Dendritic cell treated with granulocyte-macrophage colony-stimulating factor and Interleukin-4, amounts not matched to agents 40 ng/mL and 50 ng/mL, for 4 days (primary cell): ENCODE measurements at regions not wholly inside any gene's neighbourhood (a gene's known extent, or its start where the extent isn't known, plus 50 kb on each side); places are given as distances from the start of the nearest gene placed in this dataset.
"Not testable (repeated sequence)": the region's sequence is repeated elsewhere in the genome, so short reads cannot be mapped to it uniquely, and the experiment has no call there.

ENCODE experiments used
- H3K27ac Mint-ChIP-seq: one replicate; pipeline ENCODE4 v1.8.0; 2022; ENCODE audit warnings: mild to moderate bottlenecking, mixed read lengths
- H3K27me3 Mint-ChIP-seq: one replicate; pipeline ENCODE4 v1.8.0; 2022; ENCODE audit warnings: mild to moderate bottlenecking, mixed read lengths
- H3K36me3 Mint-ChIP-seq: one replicate; pipeline ENCODE4 v1.8.0; 2022; ENCODE audit warnings: low read depth, mixed read lengths
- H3K4me1 Mint-ChIP-seq: one replicate; pipeline ENCODE4 v1.8.0; 2022; ENCODE audit warnings: low read depth, mixed read lengths
- H3K4me3 Mint-ChIP-seq: one replicate; pipeline ENCODE4 v1.8.0; 2022; ENCODE audit warnings: mild to moderate bottlenecking, moderate library complexity, mixed read lengths
- H3K9me3 Mint-ChIP-seq: one replicate; pipeline ENCODE4 v1.8.0; 2022; ENCODE audit warnings: mixed read lengths
- intact Hi-C: fragments of 100-400 bp; cut with micrococcal nuclease; formaldehyde crosslinking; loops from one replicate; pipeline ENCODE4 v1.15.0; 2022

DNA sequence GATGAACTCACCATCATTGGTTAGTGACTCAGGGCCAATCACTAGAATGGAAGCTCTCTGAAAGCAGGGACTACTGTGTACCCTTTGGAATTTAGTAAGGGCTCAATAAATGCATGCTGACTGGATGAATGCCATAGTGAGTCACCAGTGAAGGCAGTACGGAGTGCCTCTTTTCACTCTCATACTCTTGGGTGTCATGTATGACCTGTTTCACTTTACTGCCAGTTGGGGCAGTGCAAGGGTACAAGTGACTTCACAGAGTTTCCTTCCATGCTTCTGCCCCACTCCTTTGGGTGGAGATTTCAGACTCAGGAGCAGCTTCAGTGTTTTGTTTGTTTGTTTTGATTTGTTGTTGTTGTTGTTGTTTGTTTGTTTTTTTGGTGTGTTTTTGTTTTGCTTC lies 57.7 kb downstream of the SOX3 start:
- Mint-ChIP-seq H3K4me3 (no peak overlapping the region), H3K9me3 (no peaks in the 10 kb centered on the region), H3K27ac (no peak overlapping the region), H3K4me1 (no peaks in the 10 kb centered on the region), H3K36me3 (no peaks in the 10 kb centered on the region), H3K27me3 (no peaks in the 10 kb centered on the region)
- intact Hi-C loops, result no loop called here

GRCh38 chrX:140440876-140441275 lies 64.0 kb downstream of the SOX3 start:
- peaks cover 16% of the 10 kb centered on the region for H3K27me3 Mint-ChIP-seq
- intact Hi-C loops, result no loop called here
- H3K4me1 Mint-ChIP-seq, result no peaks in the 10 kb centered on the region
- no peaks in the 10 kb centered on the region for H3K9me3 Mint-ChIP-seq
- H3K27ac Mint-ChIP-seq, result no peak overlapping the region
- no peak overlapping the region for H3K4me3 Mint-ChIP-seq
- H3K36me3 Mint-ChIP-seq, result no peaks in the 10 kb centered on the region

DNA sequence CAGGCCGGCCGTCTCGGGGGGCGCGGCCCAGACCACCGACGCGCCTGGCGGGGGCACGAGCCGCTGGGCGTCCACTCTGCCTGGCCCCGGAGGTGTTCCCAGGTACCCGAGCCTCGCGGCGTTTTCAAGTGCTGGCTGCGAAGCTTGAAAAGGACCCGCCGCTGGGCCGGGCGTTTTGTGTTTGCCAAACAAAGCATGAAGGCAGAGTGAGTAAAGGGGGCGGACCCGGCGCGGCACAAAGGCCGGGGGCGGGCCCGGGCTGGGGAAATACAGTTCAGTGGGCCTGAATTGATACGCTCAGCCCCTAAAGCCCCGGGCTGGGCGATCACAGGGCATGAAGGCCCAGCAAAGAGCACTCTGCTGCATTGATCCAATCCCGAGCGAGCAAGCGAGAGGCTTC lies 65.4 kb downstream of the SOX3 start:
- H3K27ac Mint-ChIP-seq, result no peak overlapping the region
- no peak overlapping the region for H3K4me3 Mint-ChIP-seq
- peaks cover 16% of the 10 kb centered on the region for H3K27me3 Mint-ChIP-seq
- H3K9me3 Mint-ChIP-seq, result no peaks in the 10 kb centered on the region
- intact Hi-C loops, result no loop called here
- H3K36me3 Mint-ChIP-seq, result no peaks in the 10 kb centered on the region
- no peaks in the 10 kb centered on the region for H3K4me1 Mint-ChIP-seq

DNA sequence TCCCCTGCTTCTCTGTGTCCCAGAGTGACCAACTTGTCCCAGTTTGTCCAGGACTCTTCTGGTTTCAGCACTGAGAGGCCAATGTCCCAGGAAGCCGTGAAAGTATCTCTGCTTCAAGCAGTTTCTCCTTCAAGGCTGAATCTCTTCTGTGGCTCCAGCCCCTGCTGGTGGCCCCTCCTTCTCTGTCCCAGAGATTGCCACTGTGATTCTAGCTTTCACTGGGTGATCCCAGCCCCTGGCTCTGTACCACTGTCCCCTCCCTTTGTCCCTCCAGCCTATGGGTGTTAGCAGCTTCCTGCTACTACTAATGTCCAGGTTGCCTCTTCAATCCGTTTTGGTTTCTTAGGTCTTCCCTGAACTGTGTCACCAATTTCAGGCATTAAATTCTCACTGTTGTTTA lies 70.5 kb downstream of the SOX3 start:
- intact Hi-C loops, result no loop called here
- no peak overlapping the region for H3K27ac Mint-ChIP-seq
- no peaks in the 10 kb centered on the region for H3K36me3 Mint-ChIP-seq
- no peaks in the 10 kb centered on the region for H3K9me3 Mint-ChIP-seq
- no peak overlapping the region for H3K4me3 Mint-ChIP-seq
- peaks cover 4% of the 10 kb centered on the region for H3K27me3 Mint-ChIP-seq
- no peaks in the 10 kb centered on the region for H3K4me1 Mint-ChIP-seq

- intact Hi-C loops, result no loop called here
- Mint-ChIP-seq H3K27me3 (peaks cover 1% of the 10 kb centered on the region), H3K36me3 (no peaks in the 10 kb centered on the region), H3K4me3 (no peak overlapping the region), H3K4me1 (no peaks in the 10 kb centered on the region), H3K27ac (no peak overlapping the region), H3K9me3 (no peaks in the 10 kb centered on the region)
These were observed 71.3 kb downstream of the SOX3 start for GRCh38 chrX:140433582-140433981.

- Mint-ChIP-seq H3K27ac (no peak overlapping the region), H3K36me3 (no peaks in the 10 kb centered on the region), H3K4me3 (no peak overlapping the region), H3K9me3 (no peaks in the 10 kb centered on the region), H3K27me3 (no peaks in the 10 kb centered on the region), H3K4me1 (no peaks in the 10 kb centered on the region)
- intact Hi-C loops, result no loop called here
These were observed 72.3 kb downstream of the SOX3 start for GRCh38 chrX:140432346-140433175.

GRCh38 chrX:140431521-140431920 lies 73.3 kb downstream of the SOX3 start:
- no peak overlapping the region for H3K4me3 Mint-ChIP-seq
- H3K27ac Mint-ChIP-seq, result no peak overlapping the region
- no peaks in the 10 kb centered on the region for H3K36me3 Mint-ChIP-seq
- H3K4me1 Mint-ChIP-seq, result no peaks in the 10 kb centered on the region
- no peaks in the 10 kb centered on the region for H3K27me3 Mint-ChIP-seq
- no peaks in the 10 kb centered on the region for H3K9me3 Mint-ChIP-seq
- intact Hi-C loops, result no loop called here

- intact Hi-C loops, result no loop called here
- no peaks in the 10 kb centered on the region for H3K27me3 Mint-ChIP-seq
These were observed 79.0 kb downstream of the SOX3 start for GRCh38 chrX:140425712-140426395.

GRCh38 chrX:140422501-140422900 lies 82.4 kb downstream of the SOX3 start:
- Mint-ChIP-seq H3K36me3 (no peaks in the 10 kb centered on the region), H3K4me1 (no peaks in the 10 kb centered on the region), H3K27me3 (no peaks in the 10 kb centered on the region), H3K9me3 (no peaks in the 10 kb centered on the region), H3K27ac (no peak overlapping the region), H3K4me3 (no peak overlapping the region)
- intact Hi-C loops, result no loop called here

More at GRCh38 chrX:140425712-140426395, 79.0 kb downstream of the SOX3 start:
- no peaks in the 10 kb centered on the region for H3K9me3 Mint-ChIP-seq
- H3K36me3 Mint-ChIP-seq, result no peaks in the 10 kb centered on the region
- no peak overlapping the region for H3K27ac Mint-ChIP-seq
- no peak overlapping the region for H3K4me3 Mint-ChIP-seq
- no peaks in the 10 kb centered on the region for H3K4me1 Mint-ChIP-seq

- intact Hi-C loops, H3K4me3 Mint-ChIP-seq, H3K4me1 Mint-ChIP-seq, H3K27ac Mint-ChIP-seq, H3K36me3 Mint-ChIP-seq, H3K9me3 Mint-ChIP-seq, H3K27me3 Mint-ChIP-seq: not testable (repeated sequence)
These were observed 102.7 kb downstream of the SOX3 start for GRCh38 chrX:140402131-140402530.

DNA sequence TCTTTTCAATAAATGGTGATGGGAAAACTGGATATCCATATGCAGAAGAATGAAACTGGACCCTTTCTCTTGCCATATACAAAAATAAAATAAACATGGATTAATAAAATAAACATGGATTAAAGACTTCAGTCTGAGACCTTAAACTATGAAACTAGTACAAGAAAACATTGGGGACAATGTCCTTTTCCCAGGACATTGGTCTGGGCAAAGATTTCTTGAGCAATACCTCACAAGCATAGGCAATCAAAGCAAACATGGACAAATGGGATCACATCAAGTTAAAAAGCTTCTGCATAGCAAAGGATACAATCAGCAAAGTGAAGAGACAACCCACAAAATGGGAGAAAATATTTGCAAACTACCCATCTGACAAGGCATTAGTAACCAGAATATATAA lies 108.5 kb downstream of the SOX3 start:
- H3K36me3 Mint-ChIP-seq, H3K4me3 Mint-ChIP-seq, H3K9me3 Mint-ChIP-seq, H3K4me1 Mint-ChIP-seq, H3K27me3 Mint-ChIP-seq, H3K27ac Mint-ChIP-seq, intact Hi-C loops: not testable (repeated sequence)

- no peak overlapping the region for H3K4me3 Mint-ChIP-seq
These were observed 111.4 kb downstream of the SOX3 start for GRCh38 chrX:140393507-140393906.

GRCh38 chrX:140391313-140391712 lies 113.6 kb downstream of the SOX3 start:
- intact Hi-C loops, result no loop called here
- H3K27me3 Mint-ChIP-seq, result no peaks in the 10 kb centered on the region
- no peaks in the 10 kb centered on the region for H3K9me3 Mint-ChIP-seq
- H3K27ac Mint-ChIP-seq, result no peak overlapping the region
- no peak overlapping the region for H3K4me3 Mint-ChIP-seq
- no peaks in the 10 kb centered on the region for H3K36me3 Mint-ChIP-seq
- H3K4me1 Mint-ChIP-seq, result no peaks in the 10 kb centered on the region

More at GRCh38 chrX:140393507-140393906, 111.4 kb downstream of the SOX3 start:
- intact Hi-C loops, result no loop called here
- no peaks in the 10 kb centered on the region for H3K36me3 Mint-ChIP-seq
- H3K4me1 Mint-ChIP-seq, result no peaks in the 10 kb centered on the region
- H3K27me3 Mint-ChIP-seq, result no peaks in the 10 kb centered on the region
- H3K27ac Mint-ChIP-seq, result no peak overlapping the region
- H3K9me3 Mint-ChIP-seq, result no peaks in the 10 kb centered on the region

DNA sequence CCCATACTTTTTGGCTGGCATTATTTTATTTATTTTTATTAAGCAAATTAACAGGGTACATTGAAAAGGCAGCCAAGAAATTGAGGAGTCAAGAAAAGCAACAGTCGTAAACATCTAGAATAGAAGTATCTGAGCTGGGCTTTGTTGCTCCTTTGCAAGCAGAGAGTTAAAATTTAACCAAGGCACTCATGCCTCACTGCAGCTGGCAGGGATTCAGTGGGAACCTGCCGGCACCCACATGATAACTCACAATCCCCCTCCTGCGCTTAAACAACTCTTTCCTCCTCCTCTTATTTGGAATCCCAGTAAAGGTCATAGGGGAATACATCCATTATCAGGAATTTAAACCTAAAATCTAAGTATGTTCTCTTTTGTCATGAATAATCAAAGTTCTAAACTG lies 115.5 kb downstream of the SOX3 start:
- intact Hi-C loops, result no loop called here

More for the DNA sequence above, 115.5 kb downstream of the SOX3 start:
- Mint-ChIP-seq H3K4me3 (no peak overlapping the region), H3K9me3 (no peaks in the 10 kb centered on the region), H3K27ac (no peak overlapping the region), H3K36me3 (no peaks in the 10 kb centered on the region), H3K4me1 (no peaks in the 10 kb centered on the region), H3K27me3 (no peaks in the 10 kb centered on the region)
